ENCODE measurements at regions not wholly inside any gene's neighbourhood (a gene's known extent, or its start where the extent isn't known, plus 50 kb on each side); places are given as distances from the start of the nearest gene placed in this dataset.

DNA sequence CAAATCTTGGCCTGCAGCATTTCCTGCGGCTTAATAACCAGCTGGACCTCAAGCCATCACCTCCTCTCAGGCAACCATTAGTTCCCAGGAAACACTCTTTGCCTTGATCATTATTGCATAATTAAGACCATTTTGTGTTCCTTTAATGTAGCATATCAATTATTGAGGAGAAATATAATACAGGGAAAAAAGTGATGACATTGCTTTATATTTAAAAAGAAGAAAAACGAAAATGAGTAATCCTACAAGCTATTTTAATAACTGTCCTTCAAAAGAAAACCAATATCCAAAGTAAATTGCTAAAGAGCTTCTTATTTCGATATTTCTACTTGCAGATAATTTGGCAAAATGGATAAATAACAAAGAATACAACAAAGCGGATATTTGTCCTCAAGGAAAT is 1084.7 kb downstream of the EFNB2 start:
- H3K4me1 Mint-ChIP-seq (ENCODE audit: low read depth) = peaks cover 8% of the 10 kb centered on the region
- H3K27me3 Mint-ChIP-seq (ENCODE audit: low read depth) = no peaks in the 10 kb centered on the region
- no peak for DNase-seq (ENCODE audit: low spot score)
- H3K36me3 Mint-ChIP-seq (ENCODE audit: low read depth) = no peaks in the 10 kb centered on the region
- no peak for TF ChIP-seq CTCF (IDR thresholded peaks at IDR 0.05)
- H3K4me3 Mint-ChIP-seq (ENCODE audit: unreplicated experiment) = no peak overlapping the region
- no peak overlapping the region for H3K27ac Mint-ChIP-seq (ENCODE audit: unreplicated experiment)
- peaks cover 3% of the 10 kb centered on the region for H3K9me3 Mint-ChIP-seq (ENCODE audit: low read depth)

- H3K4me1 Mint-ChIP-seq (ENCODE audit: low read depth) = peaks cover 11% of the 10 kb centered on the region
- H3K4me3 Mint-ChIP-seq (ENCODE audit: unreplicated experiment) = no peak overlapping the region
- H3K9me3 Mint-ChIP-seq (ENCODE audit: low read depth) = no peaks in the 10 kb centered on the region
- no peak overlapping the region for H3K27ac Mint-ChIP-seq (ENCODE audit: unreplicated experiment)
- DNase-seq (ENCODE audit: low spot score) = no peak
- no peak for TF ChIP-seq CTCF (IDR thresholded peaks at IDR 0.05)
- no peaks in the 10 kb centered on the region for H3K27me3 Mint-ChIP-seq (ENCODE audit: low read depth)
- H3K36me3 Mint-ChIP-seq (ENCODE audit: low read depth) = no peaks in the 10 kb centered on the region
Measured at GRCh38 chr13:105448811-105449210, 1086.7 kb downstream of the EFNB2 start.

DNA sequence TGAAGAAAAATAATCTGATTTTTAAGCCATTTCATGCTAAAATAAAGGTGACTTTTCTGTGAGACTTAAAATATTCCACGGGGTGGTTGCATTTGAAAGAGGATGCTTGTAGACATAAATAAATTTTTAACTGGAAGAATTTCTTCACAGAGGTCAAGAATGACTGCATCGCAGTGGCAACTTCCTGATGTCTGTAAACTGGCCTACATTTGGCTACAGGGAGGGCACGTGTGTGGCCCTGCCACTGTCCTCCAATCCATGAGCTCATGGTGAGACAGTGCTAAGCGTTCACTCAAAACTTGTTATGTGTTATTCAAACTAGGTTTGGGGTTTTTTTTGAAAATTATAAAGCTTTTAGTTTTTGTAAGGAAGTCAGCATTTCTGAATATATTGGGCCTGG is 1089.3 kb downstream of the EFNB2 start:
- H3K4me3 Mint-ChIP-seq (ENCODE audit: unreplicated experiment) = no peak overlapping the region
- TF ChIP-seq CTCF (IDR thresholded peaks at IDR 0.05) = no peak
- no peaks in the 10 kb centered on the region for H3K36me3 Mint-ChIP-seq (ENCODE audit: low read depth)
- no peak for DNase-seq (ENCODE audit: low spot score)
- H3K4me1 Mint-ChIP-seq (ENCODE audit: low read depth) = peaks cover 34% of the 10 kb centered on the region
- H3K27ac Mint-ChIP-seq (ENCODE audit: unreplicated experiment) = peak overlapping the region; percentile 14
- H3K27me3 Mint-ChIP-seq (ENCODE audit: low read depth) = no peaks in the 10 kb centered on the region
- peaks cover 3% of the 10 kb centered on the region for H3K9me3 Mint-ChIP-seq (ENCODE audit: low read depth)

DNA sequence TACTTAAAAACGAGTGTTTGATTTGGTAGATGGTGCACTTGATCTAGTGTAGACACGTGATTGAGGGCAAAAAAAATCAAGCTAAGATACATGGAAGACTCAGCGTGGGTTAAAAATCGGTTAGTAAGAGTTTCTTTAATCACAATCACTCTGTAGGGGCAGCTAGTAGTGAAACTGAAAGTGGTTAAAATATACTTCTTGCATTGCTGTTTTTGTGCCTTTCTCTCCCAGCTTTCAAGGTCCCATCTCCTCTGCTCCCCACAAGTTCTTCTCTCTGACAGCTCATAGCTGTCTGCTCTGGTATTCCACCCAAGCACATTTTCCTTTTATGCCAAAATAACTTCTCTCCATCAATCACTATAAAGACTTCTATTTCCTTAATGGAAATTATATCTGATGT is 1089.7 kb downstream of the EFNB2 start:
- Mint-ChIP-seq H3K9me3 (ENCODE audit: low read depth) (peaks cover 3% of the 10 kb centered on the region), H3K4me1 (ENCODE audit: low read depth) (peaks cover 34% of the 10 kb centered on the region), H3K27me3 (ENCODE audit: low read depth) (no peaks in the 10 kb centered on the region), H3K27ac (ENCODE audit: unreplicated experiment) (peak overlapping the region; percentile 14), H3K4me3 (ENCODE audit: unreplicated experiment) (no peak overlapping the region), H3K36me3 (ENCODE audit: low read depth) (no peaks in the 10 kb centered on the region)
- no peak for DNase-seq (ENCODE audit: low spot score)
- TF ChIP-seq CTCF (IDR thresholded peaks at IDR 0.05) = no peak

DNA sequence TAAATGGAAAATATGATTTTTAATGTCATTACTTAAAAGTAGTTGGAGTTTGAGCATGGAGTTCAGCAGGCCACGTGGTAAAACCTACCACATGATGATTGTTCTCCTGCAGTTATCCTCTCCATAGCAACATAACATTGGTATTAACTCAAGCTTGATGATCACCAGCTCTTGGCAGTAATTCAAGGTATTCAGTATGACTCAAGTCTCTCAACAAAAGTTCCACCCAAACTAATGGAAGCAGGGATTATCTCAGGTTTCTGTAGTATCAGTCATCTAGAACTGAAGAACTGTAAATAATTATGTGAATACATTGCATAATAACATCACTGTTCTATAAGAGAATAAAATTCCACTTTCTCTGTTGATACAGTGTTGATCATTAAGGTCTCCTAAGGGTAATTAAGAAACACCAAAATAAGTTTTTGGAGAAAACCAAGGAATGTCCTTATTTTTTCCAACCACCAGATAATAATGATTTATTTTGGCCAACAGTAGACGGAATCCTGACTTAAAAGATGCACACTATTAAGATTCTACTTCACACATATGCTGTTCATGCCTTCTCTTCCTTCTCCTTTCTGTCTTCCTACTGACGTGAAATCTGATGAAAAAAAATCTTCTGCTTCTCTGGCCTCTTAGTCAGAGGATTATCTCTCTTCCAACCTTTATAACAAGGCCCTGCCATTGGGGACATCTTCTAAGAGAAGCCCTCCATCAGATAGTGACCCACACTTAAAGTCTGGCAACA is 1092.3 kb downstream of the EFNB2 start:
- no peak for TF ChIP-seq CTCF (IDR thresholded peaks at IDR 0.05)
- Mint-ChIP-seq H3K4me3 (ENCODE audit: unreplicated experiment) (no peak overlapping the region), H3K36me3 (ENCODE audit: low read depth) (no peaks in the 10 kb centered on the region), H3K27ac (ENCODE audit: unreplicated experiment) (peak overlapping the region; percentile 88), H3K4me1 (ENCODE audit: low read depth) (peaks cover 34% of the 10 kb centered on the region), H3K9me3 (ENCODE audit: low read depth) (peaks cover 3% of the 10 kb centered on the region), H3K27me3 (ENCODE audit: low read depth) (no peaks in the 10 kb centered on the region)
- no peak for DNase-seq (ENCODE audit: low spot score)

Data from chondrocyte (in vitro differentiated cells).